ENCODE measurements at regions not wholly inside any gene's neighbourhood (a gene's known extent, or its start where the extent isn't known, plus 50 kb on each side); places are given as distances from the start of the nearest gene placed in this dataset.

GRCh38 chr3:68239542-68239941 is 585.1 kb upstream of the SUCLG2 start:
- TF ChIP-seq CTCF (IDR thresholded peaks at IDR 0.05): no peak
- ATAC-seq (ENCODE audit: low FRiP score) (no peak), DNase-seq (ENCODE audit: low spot score) (no peak)

GRCh38 chr3:68234076-68234780 is 579.8 kb upstream of the SUCLG2 start:
- no peak for ATAC-seq (ENCODE audit: low FRiP score)
- TF ChIP-seq CTCF (IDR thresholded peaks at IDR 0.05): no peak

GRCh38 chr3:68228856-68229255 is 574.4 kb upstream of the SUCLG2 start:
- no peak for DNase-seq (ENCODE audit: low spot score)
- ATAC-seq (ENCODE audit: low FRiP score): no peak
- no peak for TF ChIP-seq CTCF (IDR thresholded peaks at IDR 0.05)

More at GRCh38 chr3:68234076-68234780, 579.8 kb upstream of the SUCLG2 start:
- no peak for DNase-seq (ENCODE audit: low spot score)

- DNase-seq (ENCODE audit: low spot score): no peak
- no peak for TF ChIP-seq CTCF (IDR thresholded peaks at IDR 0.05)
- no peak for ATAC-seq (ENCODE audit: low FRiP score)
Measured at GRCh38 chr3:68220832-68221231, 566.4 kb upstream of the SUCLG2 start.

- ATAC-seq (ENCODE audit: low FRiP score) (no peak), DNase-seq (ENCODE audit: low spot score) (no peak)
- TF ChIP-seq CTCF (IDR thresholded peaks at IDR 0.05): no peak
Measured at GRCh38 chr3:68211637-68212036, 557.2 kb upstream of the SUCLG2 start.

GRCh38 chr3:68210635-68211034 is 556.2 kb upstream of the SUCLG2 start:
- no peak for ATAC-seq (ENCODE audit: low FRiP score)
- DNase-seq (ENCODE audit: low spot score): no peak
- TF ChIP-seq CTCF (IDR thresholded peaks at IDR 0.05): no peak

- DNase-seq (ENCODE audit: low spot score) (no peak), ATAC-seq (ENCODE audit: low FRiP score) (no peak)
- TF ChIP-seq CTCF (IDR thresholded peaks at IDR 0.05): no peak
Measured at GRCh38 chr3:68207327-68207726, 552.9 kb upstream of the SUCLG2 start.

Data from omental fat pad (tissue), 3 donors.